OCI-M1 (cell line): ENCODE measurements at regions not wholly inside any gene's neighbourhood (a gene's known extent, or its start where the extent isn't known, plus 50 kb on each side); places are given as distances from the start of the nearest gene placed in this dataset.
A peak's percentile ranks its signal among the peaks of the same experiment; 100 is the strongest.

Experiments
- DNase-seq: peaks from one replicate; lab custom pipeline; 2025; lab: John Stamatoyannopoulos, UW

GRCh38 chr3:30356866-30357753 is 249.3 kb upstream of the TGFBR2 start:
- DNase-seq, result no peak

DNA sequence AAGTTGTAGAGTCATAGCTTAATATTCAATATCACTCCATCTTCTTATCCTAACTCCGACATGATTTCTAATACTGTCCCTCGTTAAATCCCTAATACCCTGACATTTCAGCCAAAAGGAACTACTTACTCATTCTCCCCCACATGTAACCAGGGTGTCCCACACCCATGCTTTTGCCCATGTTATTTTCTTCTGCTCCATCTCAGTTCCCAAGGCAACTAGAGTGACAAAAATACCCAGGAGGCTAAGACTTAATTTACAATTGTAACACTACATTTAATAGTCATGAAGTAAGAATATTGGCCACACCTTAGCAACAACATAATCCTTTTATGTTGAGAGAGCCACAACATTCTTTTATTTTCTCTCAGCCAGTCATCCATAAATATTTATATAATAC is 248.5 kb upstream of the TGFBR2 start:
- DNase-seq, result no peak

GRCh38 chr3:30358871-30359270 is 247.5 kb upstream of the TGFBR2 start:
- no peak for DNase-seq

- peak; percentile 9 for DNase-seq
Observed at GRCh38 chr3:30368978-30369377, 237.4 kb upstream of the TGFBR2 start.

- DNase-seq, result no peak
Observed at GRCh38 chr3:30370681-30371271, 235.6 kb upstream of the TGFBR2 start.

DNA sequence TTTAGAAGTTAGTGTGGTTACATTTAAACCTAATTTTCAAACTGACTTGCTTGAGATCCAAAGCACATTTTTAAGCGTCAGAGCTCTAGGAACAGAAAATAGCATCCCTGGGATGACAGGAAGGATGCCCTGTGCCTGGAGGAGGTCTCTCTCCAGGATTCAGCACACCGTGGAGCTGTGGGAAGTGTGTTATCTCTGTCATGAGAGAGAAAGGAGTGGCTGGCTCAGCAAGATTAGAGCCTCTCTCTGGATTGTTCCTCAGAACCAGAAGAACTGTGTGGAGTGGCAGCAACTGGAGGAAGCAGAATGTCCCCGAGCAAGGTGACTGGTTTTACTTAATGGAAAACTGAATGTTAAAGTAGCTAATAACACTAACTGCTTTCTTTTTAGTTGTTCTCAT is 233.6 kb upstream of the TGFBR2 start:
- DNase-seq, result peak; percentile 38

- DNase-seq, result no peak
Observed at GRCh38 chr3:30384546-30385072, 221.8 kb upstream of the TGFBR2 start.

GRCh38 chr3:30393079-30393478 is 213.3 kb upstream of the TGFBR2 start:
- no peak for DNase-seq

- DNase-seq, result no peak
Observed at GRCh38 chr3:30397030-30397429, 209.4 kb upstream of the TGFBR2 start.

DNA sequence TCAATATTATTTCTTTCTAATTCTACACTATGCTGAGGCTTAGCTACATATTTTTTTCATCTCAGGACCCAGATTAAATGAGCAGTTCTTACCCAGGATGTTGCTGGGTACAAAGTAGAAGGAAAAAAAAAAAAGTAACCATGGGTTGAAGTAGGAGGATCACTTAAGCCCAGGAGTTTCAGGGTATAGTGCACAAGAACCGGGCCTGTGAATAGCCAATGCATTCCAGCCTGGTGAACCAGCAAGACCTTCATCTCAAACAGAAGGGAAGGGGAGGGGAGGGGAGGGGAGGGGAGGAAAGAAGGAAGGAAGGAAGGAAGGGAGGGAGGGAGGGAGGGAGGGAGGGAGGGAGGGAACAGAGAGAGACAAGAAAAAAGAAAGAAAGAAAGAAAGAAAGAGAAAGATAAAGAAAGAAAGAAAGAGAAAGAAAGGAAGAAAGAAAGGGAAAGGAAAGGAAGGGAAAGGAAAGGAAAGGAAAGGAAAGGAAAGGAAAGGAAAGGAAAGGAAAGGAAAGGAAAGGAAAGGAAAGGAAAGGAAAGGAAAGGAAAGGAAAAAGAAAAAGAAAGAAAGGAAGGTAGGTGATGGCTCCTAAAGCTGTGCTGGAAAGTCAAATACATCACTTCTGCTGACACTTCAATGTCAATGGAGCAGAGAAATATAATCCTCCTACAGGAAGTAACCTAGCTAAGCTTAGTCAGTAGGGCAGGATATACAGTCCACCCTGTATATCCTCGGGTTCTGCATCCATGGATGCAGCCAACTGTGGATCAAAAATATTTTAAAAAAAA is 206.8 kb upstream of the TGFBR2 start:
- DNase-seq, result no peak

DNA sequence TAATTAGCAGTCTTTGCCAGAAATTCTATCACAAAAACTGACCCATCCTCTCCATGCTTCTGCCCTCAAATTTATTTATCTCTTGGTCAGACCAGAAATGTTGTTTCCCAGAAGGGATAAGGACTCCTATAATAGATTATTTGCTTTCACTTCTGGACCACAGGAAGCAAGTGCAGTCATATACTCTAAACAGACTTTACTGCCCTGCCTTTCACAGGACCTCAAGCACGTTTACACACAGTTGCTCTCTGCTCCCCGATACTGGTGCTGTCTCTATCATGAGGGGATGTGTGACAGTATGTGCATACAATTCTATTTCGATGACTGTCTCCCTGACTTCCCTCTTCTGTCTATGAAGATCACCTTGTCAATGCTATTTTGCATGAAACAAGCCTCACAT is 205.5 kb upstream of the TGFBR2 start:
- peak; percentile 50 for DNase-seq

DNA sequence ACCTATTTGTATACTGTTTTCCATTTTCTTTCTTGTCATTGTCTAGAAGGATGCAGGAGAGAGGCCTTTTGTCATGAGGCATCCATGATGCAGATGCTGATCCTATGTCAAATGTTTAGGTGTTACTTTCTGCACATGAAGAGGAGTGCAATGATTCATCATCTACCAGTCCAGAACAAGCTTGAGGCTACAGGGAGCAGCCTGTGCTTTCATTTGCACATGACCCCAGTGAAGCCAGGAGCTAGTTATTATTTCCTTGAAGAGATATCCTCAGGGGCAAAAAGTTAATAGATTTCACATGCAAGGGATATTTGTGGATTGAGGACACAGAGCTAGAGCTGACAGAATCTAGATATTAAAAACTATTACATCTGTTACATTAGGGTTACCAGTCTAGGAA is 204.4 kb upstream of the TGFBR2 start:
- DNase-seq, result no peak

GRCh38 chr3:30407651-30408050 is 198.8 kb upstream of the TGFBR2 start:
- no peak for DNase-seq

DNA sequence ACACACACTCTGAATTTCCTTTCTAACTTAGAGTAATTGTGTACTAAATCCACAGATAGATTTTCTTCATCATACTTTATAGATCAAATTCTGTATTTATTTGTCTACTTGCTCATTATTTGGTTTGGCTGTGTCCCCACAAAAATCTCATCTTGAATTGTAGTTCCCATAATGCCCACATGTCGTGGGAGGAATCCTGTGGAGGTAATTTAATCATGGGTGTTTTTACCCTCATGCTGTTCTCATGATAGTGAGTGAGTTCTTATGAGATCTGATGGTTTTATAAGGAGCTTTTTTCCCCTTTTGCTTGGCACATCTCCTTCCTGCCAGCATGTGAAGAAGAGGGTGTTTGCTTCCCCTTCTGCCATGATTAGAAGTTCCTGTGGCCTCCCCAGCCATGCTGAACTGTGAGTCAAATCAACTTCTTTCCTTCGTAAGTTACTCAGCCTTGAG is 198.3 kb upstream of the TGFBR2 start:
- no peak for DNase-seq

DNA sequence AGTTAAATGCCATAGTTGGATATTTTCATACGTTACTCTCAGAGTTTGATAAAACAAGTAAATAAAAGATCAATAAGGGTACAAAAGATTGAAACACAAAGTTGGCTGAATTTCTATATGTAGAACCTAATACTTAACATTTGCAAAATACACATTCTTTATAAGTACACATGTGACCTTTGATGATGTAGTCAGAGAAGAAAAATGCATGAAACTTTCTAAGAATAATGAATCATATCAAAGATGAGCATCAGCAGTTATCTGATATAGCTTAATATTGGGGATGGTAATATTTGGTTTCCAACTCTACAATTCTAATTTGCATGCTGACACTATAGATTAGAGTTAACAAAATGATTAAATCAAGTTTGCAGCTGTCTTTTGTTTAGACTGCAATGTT is 188.0 kb upstream of the TGFBR2 start:
- DNase-seq, result no peak

- no peak for DNase-seq
Observed at GRCh38 chr3:30421266-30421665, 185.1 kb upstream of the TGFBR2 start.

DNA sequence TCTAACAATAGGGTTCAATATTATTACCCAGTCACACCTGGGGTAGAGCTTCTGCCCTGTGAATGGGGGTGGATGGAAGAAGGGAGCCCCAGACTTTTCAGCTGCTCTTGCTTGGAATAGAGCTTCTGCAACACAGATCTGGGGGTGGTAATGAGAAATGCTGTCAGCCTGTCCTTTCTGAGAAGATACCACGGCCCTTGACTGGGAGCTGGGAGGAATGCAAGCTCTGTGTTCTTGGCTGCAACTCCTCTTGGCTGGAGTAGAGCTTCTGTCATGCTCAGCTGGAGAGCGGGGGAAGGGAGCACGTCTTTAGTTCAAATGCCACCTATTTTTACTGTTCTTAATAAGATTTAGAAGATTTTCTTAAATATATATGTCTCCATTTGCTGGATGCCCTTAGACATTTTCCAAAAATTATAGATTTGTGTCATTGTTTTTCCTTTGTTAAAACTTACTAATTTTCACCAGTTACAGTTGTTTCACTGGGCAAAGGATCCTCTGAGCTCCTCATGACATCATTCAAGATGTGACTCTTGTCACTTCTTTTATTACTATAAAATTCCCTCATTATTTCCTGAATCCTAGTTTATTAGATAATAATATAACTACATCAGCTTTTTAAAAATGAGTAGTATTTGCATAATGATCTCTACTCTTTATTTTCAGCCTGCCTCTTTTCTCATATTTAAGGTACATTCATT is 180.0 kb upstream of the TGFBR2 start:
- no peak for DNase-seq

DNA sequence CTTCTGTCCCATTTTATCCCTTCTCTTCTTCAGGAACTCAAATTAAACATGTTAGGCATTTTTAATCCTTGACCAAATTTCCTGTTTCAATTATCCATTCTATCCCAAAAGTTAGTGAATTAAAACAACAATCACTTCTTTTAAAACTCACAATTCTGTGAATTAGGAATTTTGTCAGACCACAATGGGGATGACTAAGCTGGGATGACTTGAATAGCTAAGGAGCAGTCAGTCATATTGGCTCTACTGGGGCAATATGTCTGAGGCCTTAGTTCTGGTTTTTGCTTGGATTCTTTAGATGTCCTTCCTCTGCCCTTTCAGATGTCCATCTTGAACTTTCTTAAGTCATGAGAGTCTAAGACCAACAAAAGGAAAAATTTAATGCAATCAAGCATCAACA is 178.2 kb upstream of the TGFBR2 start:
- DNase-seq, result no peak

DNA sequence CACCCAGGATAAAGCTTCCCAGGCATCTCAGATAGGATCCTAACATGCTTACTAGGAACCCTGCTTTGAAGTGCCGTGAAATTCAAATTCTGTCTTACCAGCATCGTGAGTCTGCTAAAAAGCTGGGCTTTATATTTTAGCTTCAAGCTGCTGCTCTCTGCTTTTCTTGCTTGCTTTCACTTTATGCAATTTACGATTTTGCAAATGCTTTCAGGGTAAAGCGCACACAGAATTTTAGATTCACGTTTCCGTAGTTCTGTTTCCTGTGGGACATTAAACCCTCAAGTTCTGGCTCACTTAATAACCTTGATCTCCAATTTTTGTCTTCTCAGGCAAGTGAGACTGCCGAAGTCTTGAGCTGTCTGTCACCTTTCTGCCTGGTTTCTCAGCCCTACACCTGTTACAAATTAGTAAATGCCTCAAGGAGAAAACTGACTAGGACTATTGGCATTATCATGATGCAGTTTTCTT is 170.5 kb upstream of the TGFBR2 start:
- no peak for DNase-seq

- no peak for DNase-seq
Observed at GRCh38 chr3:30437171-30437601, 169.2 kb upstream of the TGFBR2 start.

DNA sequence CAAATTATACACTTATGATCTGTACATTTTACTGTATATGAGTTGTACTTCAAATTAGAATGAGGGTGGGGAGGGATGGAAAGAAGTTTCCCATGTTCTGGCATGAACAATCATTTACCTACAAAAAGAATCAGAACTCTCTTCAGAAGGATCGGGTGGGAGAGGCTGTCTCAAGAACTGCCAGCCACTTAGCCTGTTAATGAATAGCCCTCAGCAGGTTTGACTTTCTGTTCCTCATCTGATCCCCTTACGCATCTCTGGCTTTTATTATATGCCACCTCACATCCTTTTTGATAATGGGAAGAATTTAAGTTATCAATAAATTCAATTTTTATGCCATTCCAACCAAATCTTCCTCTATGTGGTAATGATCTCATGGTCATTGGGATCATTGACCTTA is 168.3 kb upstream of the TGFBR2 start:
- DNase-seq, result no peak
